ENCODE measurements at regions not wholly inside any gene's neighbourhood (a gene's known extent, or its start where the extent isn't known, plus 50 kb on each side); places are given as distances from the start of the nearest gene placed in this dataset.

GRCh38 chr22:19605508-19606331 is 81.5 kb upstream of the CLDN5 start:
- TF ChIP-seq POLR2A (IDR thresholded peaks at IDR 0.05; ENCODE audit: low read depth, low read length), result no peak
- TF ChIP-seq EZH2 (IDR thresholded peaks at IDR 0.05; ENCODE audit: borderline replicate concordance, low read depth, low read length, severe bottlenecking), result no peak
- TF ChIP-seq POLR2AphosphoS5 (IDR thresholded peaks at IDR 0.05; ENCODE audit: insufficient read depth, low read depth, low read length), result no peak
- TF ChIP-seq CTCF (IDR thresholded peaks at IDR 0.05; ENCODE audit: extremely low read depth in 1 of 2, insufficient read depth in 1 of 2, low read depth in 1 of 2, low read length in 2 of 2), result no peak
- no peak for TF ChIP-seq GATA2 (IDR thresholded peaks at IDR 0.05; ENCODE audit: insufficient read depth, insufficient read length, low read depth, low read length)
